Right lobe of liver (tissue), 6 donors: ENCODE measurements at regions not wholly inside any gene's neighbourhood (a gene's known extent, or its start where the extent isn't known, plus 50 kb on each side); places are given as distances from the start of the nearest gene placed in this dataset.

Experiments
- ATAC-seq, 4 donors: fragments of 200-7000 bp; cut with Tn5 transposase; one replicate each; pipeline ENCODE4 v1.9.1; 2020; ENCODE audit warnings: mild to moderate bottlenecking in 4 of 4, moderate library complexity in 4 of 4
- DNase-seq, 3 donors: peaks; one replicate each; pipeline ENCODE4 v3.0.0-alpha.2; 2020
- H3K27ac ChIP-seq, 3 donors: fragments of 200-600 bp; one replicate each; pipeline ENCODE4 v1.8.0; 2022
- H3K27me3 ChIP-seq, 2 donors: fragments of 200-600 bp; one replicate each; pipeline ENCODE4 v1.8.0; 2022
- H3K36me3 ChIP-seq, 4 donors: fragments of 200-600 bp; sonication (generic) in 1 of 4; one replicate each; pipeline versions ENCODE4 v1.5.1 to v1.8.0; 2017 to 2022; ENCODE audit warnings: control low read depth in 1 of 4
- H3K4me1 ChIP-seq, 4 donors: fragments of 200-600 bp; sonication (generic) in 1 of 4; one replicate each; pipeline versions ENCODE4 v1.5.1 to v1.8.0; 2017 to 2022; ENCODE audit warnings: control low read depth in 1 of 4
- H3K4me3 ChIP-seq, 3 donors: fragments of 200-600 bp; one replicate each; pipeline ENCODE4 v1.8.0; 2022
- H3K9me3 ChIP-seq, 4 donors: fragments of 200-600 bp; sonication (generic) in 1 of 4; one replicate each; pipeline versions ENCODE4 v1.5.1 to v1.8.0; 2017 to 2022; ENCODE audit warnings: control low read depth in 1 of 4
- CTCF ChIP-seq, 4 donors: fragments of 200-600 bp in 3 of 4; fragments of 450-650 bp in 1 of 4; IDR thresholded peaks; one replicate each; pipeline versions ENCODE4 v1.5.1 to v1.8.0; 2016 to 2022; ENCODE audit warnings: antibody characterized with exemption in 4 of 4, mild to moderate bottlenecking in 2 of 4
- POLR2A ChIP-seq: fragments of 450-650 bp; IDR thresholded peaks from one replicate; pipeline ENCODE4 v1.6.1; 2017; ENCODE audit warnings: antibody characterized with exemption, mild to moderate bottlenecking
- WGBS: methylation state at CpG from one replicate; pipeline ENCODE4 v1.1.6; 2018; ENCODE audit warnings: low coverage, low lambda C conversion rate; ENCODE audit not compliant: insufficient coverage; ENCODE audit errors: missing lambda C conversion rate; 5-methylcytosine and 5-hydroxymethylcytosine counted together
- intact Hi-C, 2 donors: fragments of 100-400 bp; cut with DNase I; formaldehyde crosslinking; loops; one replicate each; pipeline versions ENCODE4 v1.11.2 to v1.14.1; 2022
- donor health status: DM: no; HTN: yes; CAD: no.
- donor health status: DM: no; HTN: no; CAD: no.
- donor health status: DM: no; HTN: no; CAD: no.
- donor health status: DM: no; HTN: yes; CAD: no.
- donor health status: DM: no; HTN: yes; CAD: no.

- 66% methylated on average over 8 of the region's 12 CpGs for WGBS
Measured at GRCh38 chr11:112778091-112778876, 182.9 kb upstream of the NCAM1 start.

GRCh38 chr11:112778877-112779266, 182.3 kb upstream of the NCAM1 start:
- DNase-seq = no peak
- ATAC-seq = no peak
- no peaks in the 10 kb centered on the region for H3K9me3 ChIP-seq
- no peaks in the 10 kb centered on the region for H3K36me3 ChIP-seq
- no peaks in the 10 kb centered on the region for H3K4me1 ChIP-seq
- TF ChIP-seq POLR2A = no peak
- no peak for TF ChIP-seq CTCF (IDR thresholded peaks at IDR 0.05)
- H3K27me3 ChIP-seq = no peaks in the 10 kb centered on the region
- H3K27ac ChIP-seq = no peak overlapping the region
- WGBS = 48% methylated on average over 3 of the region's 3 CpGs
- no peak overlapping the region for H3K4me3 ChIP-seq
- intact Hi-C loops = no loop called here

More at GRCh38 chr11:112778091-112778876, 182.9 kb upstream of the NCAM1 start:
- no peak for DNase-seq
- ATAC-seq = no peak
- H3K36me3 ChIP-seq = no peaks in the 10 kb centered on the region
- intact Hi-C loops = no loop called here
- no peak overlapping the region for H3K27ac ChIP-seq
- H3K27me3 ChIP-seq = no peaks in the 10 kb centered on the region
- no peaks in the 10 kb centered on the region for H3K9me3 ChIP-seq
- TF ChIP-seq POLR2A (no peak), CTCF (IDR thresholded peaks at IDR 0.05) (no peak)
- H3K4me3 ChIP-seq = no peak overlapping the region
- H3K4me1 ChIP-seq = no peaks in the 10 kb centered on the region

- intact Hi-C loops = no loop called here
- DNase-seq (no peak), ATAC-seq (no peak)
- Histone ChIP-seq H3K27ac (no peak overlapping the region), H3K36me3 (no peaks in the 10 kb centered on the region), H3K27me3 (no peaks in the 10 kb centered on the region), H3K4me1 (no peaks in the 10 kb centered on the region), H3K9me3 (no peaks in the 10 kb centered on the region), H3K4me3 (no peak overlapping the region)
- no peak for TF ChIP-seq POLR2A
- no peak for TF ChIP-seq CTCF (IDR thresholded peaks at IDR 0.05)
- 51% methylated on average over 10 of the region's 19 CpGs for WGBS
Measured at GRCh38 chr11:112780351-112781087, 180.7 kb upstream of the NCAM1 start.

- DNase-seq = no peak
- H3K27ac ChIP-seq = no peak overlapping the region
- no peak overlapping the region for H3K4me3 ChIP-seq
- no peaks in the 10 kb centered on the region for H3K27me3 ChIP-seq
- no peak for TF ChIP-seq POLR2A
- TF ChIP-seq CTCF (IDR thresholded peaks at IDR 0.05) = no peak
- H3K36me3 ChIP-seq = no peaks in the 10 kb centered on the region
- no peaks in the 10 kb centered on the region for H3K9me3 ChIP-seq
- no peaks in the 10 kb centered on the region for H3K4me1 ChIP-seq
- WGBS = 79% methylated on average over 4 of the region's 4 CpGs
- intact Hi-C loops = no loop called here
- no peak for ATAC-seq
Measured at GRCh38 chr11:112783945-112784322, 177.3 kb upstream of the NCAM1 start.
